B cell (primary cell): ENCODE measurements at regions not wholly inside any gene's neighbourhood (a gene's known extent, or its start where the extent isn't known, plus 50 kb on each side); places are given as distances from the start of the nearest gene placed in this dataset.
A peak's percentile ranks its signal among the peaks of the same experiment; 100 is the strongest.

Experiments
- ATAC-seq: fragments of 200-7000 bp; cut with Tn5 transposase; one replicate; pipeline ENCODE4 v1.10.0; 2021; ENCODE audit warnings: low read depth, mild to moderate bottlenecking, moderate number of reproducible peaks, moderate library complexity
- CTCF ChIA-PET: fragments of 350-600 bp; sonication (Branson Sonifier 250); formaldehyde crosslinking; loops from one replicate; lab custom pipeline; 2021; ENCODE audit warnings: antibody characterized with exemption, inconsistent platforms; lab: Charles Lee
- POLR2A ChIA-PET: fragments of 350-600 bp; sonication (Branson Sonifier 250); formaldehyde crosslinking; loops from one replicate; lab custom pipeline; 2021; ENCODE audit warnings: antibody characterized with exemption; lab: Charles Lee
- DNase-seq: peaks from one replicate; pipeline ENCODE4 v3.0.0; 2013
- H2AFZ ChIP-seq: 2 replicates; pipeline ENCODE4 v1.6.1; 2012; ENCODE audit warnings: mild to moderate bottlenecking, low read depth, low read length; ENCODE audit not compliant: insufficient read depth, poor library complexity, severe bottlenecking
- H3K27ac ChIP-seq, 2 donors: 1 replicate in 1 of 2; 2 replicates in 1 of 2; pipeline ENCODE4 v1.5.1; 2012 to 2013; ENCODE audit warnings: low read length in 2 of 2, mild to moderate bottlenecking in 2 of 2, moderate library complexity in 1 of 2
- H3K27me3 ChIP-seq, 4 experiments: fragments of 200-600 bp in 1 of 4; sonication (generic) in 1 of 4; replicated peaks in 1 of 4; 1 replicate in 2 of 4; 2 replicates in 2 of 4; pipeline versions ENCODE4 v1.6.1 to v1.7.0; 2013 to 2016; ENCODE audit warnings: low read length in 3 of 4, mild to moderate bottlenecking in 2 of 4, mixed read lengths in 1 of 4, moderate library complexity in 1 of 4; ENCODE audit not compliant: insufficient read depth in 4 of 4, control insufficient read depth in 3 of 4; ENCODE audit errors: control extremely low read depth in 1 of 4
- H3K36me3 ChIP-seq, 2 experiments: replicated peaks in 1 of 2; 1 replicate in 1 of 2; 2 replicates in 1 of 2; pipeline versions ENCODE4 v1.6.1 to v1.7.1; 2013; ENCODE audit warnings: low read length in 1 of 2; ENCODE audit not compliant: insufficient read depth in 2 of 2, control insufficient read depth in 1 of 2; ENCODE audit errors: control extremely low read depth in 1 of 2, extremely low read depth in 1 of 2
- H3K4me1 ChIP-seq, 2 donors: fragments of 200-600 bp in 1 of 2; sonication (generic) in 1 of 2; 1 replicate in 1 of 2; 2 replicates in 1 of 2; pipeline versions ENCODE4 v1.5.1 to v1.6.1; 2013 to 2017; ENCODE audit warnings: low read length in 2 of 2; ENCODE audit not compliant: control insufficient read depth in 2 of 2, insufficient read depth in 2 of 2
- H3K4me2 ChIP-seq: replicated peaks from 2 replicates; pipeline ENCODE3; 2012; ENCODE audit warnings: mild to moderate bottlenecking, low read depth, low read length; ENCODE audit not compliant: poor library complexity, severe bottlenecking
- H3K4me3 ChIP-seq, 5 experiments: fragments of 200-600 bp in 1 of 5; sonication (generic) in 1 of 5; 1 replicate in 3 of 5; 2 replicates in 2 of 5; pipeline versions ENCODE4 v1.5.1 to v1.7.0; 2011 to 2016; ENCODE audit warnings: low read length in 4 of 5, mild to moderate bottlenecking in 4 of 5, low read depth in 2 of 5, control low read depth in 1 of 5, moderate library complexity in 1 of 5; ENCODE audit not compliant: insufficient read depth in 1 of 5; ENCODE audit errors: control extremely low read depth in 1 of 5, extremely low read depth in 1 of 5
- H3K79me2 ChIP-seq: fragments of 200-600 bp; sonication (generic); one replicate; pipeline ENCODE4 v1.6.0; 2016; ENCODE audit warnings: low read length; ENCODE audit not compliant: control insufficient read depth, insufficient read depth
- H3K9ac ChIP-seq: fragments of 200-600 bp; sonication (generic); 2 replicates; pipeline ENCODE4 v1.6.1; 2017; ENCODE audit warnings: mild to moderate bottlenecking, low read length, moderate library complexity
- H3K9me3 ChIP-seq, 3 donors: one replicate each; pipeline versions ENCODE4 v1.6.1 to v1.7.1; 2013; ENCODE audit warnings: low read length in 2 of 3; ENCODE audit not compliant: control insufficient read depth in 2 of 3, insufficient read depth in 1 of 3; ENCODE audit errors: control extremely low read depth in 1 of 3
- H4K20me1 ChIP-seq: 2 replicates; pipeline ENCODE4 v1.6.0; 2012; ENCODE audit warnings: mild to moderate bottlenecking, low read length; ENCODE audit not compliant: insufficient read depth, control insufficient read depth, poor library complexity, severe bottlenecking
- H3K27ac Mint-ChIP-seq: one replicate; pipeline ENCODE4 v1.8.0; 2021; ENCODE audit warnings: mixed read lengths
- H3K27me3 Mint-ChIP-seq: one replicate; pipeline ENCODE4 v1.8.0; 2021; ENCODE audit warnings: mixed read lengths
- H3K4me1 Mint-ChIP-seq: one replicate; pipeline ENCODE4 v1.8.0; 2021; ENCODE audit warnings: mixed read lengths
- H3K4me3 Mint-ChIP-seq: one replicate; pipeline ENCODE4 v1.8.0; 2021; ENCODE audit warnings: mixed read lengths
- H3K9me3 Mint-ChIP-seq: one replicate; pipeline ENCODE4 v1.8.0; 2022; ENCODE audit warnings: mixed read lengths; ENCODE audit not compliant: insufficient read depth
- CTCF ChIP-seq: fragments of 200-600 bp; IDR thresholded peaks from one replicate; pipeline ENCODE4 v1.8.0; 2022; ENCODE audit warnings: antibody characterized with exemption, mild to moderate bottlenecking
- EZH2 ChIP-seq: IDR thresholded peaks from 2 replicates; pipeline ENCODE4 v1.6.1; 2012; ENCODE audit warnings: borderline replicate concordance, low read depth, mild to moderate bottlenecking, moderate library complexity, low read length; ENCODE audit not compliant: insufficient read depth, poor library complexity, severe bottlenecking
- WGBS: methylation state at CpG from one replicate; pipeline ENCODE4 v1.1.5; 2013; ENCODE audit warnings: missing lambda C conversion rate; ENCODE audit not compliant: insufficient coverage; 5-methylcytosine and 5-hydroxymethylcytosine counted together
- intact Hi-C: fragments of 100-400 bp; cut with micrococcal nuclease; formaldehyde crosslinking; loops from one replicate; pipeline ENCODE4 v1.10.0; 2022

DNA sequence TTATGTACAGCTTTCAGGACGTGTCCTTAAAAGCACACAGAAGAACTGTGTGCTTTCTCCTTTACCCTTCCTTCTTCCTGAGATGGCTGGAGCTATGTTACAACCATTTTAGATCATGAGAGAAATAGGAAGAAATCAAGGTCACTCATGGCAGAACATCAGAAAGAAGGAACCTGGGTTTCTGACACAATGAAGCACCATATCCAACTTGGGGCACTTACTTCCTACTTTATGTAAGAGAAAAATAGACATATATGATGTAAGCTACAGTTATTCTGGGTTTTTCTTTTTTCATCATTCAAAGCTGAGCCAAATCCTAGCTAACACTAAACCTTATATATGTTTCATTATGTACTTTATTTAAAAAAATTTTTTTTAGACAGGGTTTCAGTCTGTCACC, 79.5 kb downstream of the FAM161A start:
- Histone ChIP-seq H3K4me2 (no peak overlapping the region), H2AFZ (peak overlapping the region; percentile 31), H3K9me3 (peaks cover 0 to 5% (median 0%) of the 10 kb centered on the region in 3 donors), H3K4me3 (no peak overlapping the region), H3K27ac (peak overlapping the region in 1 of 2 donors; percentile 8), H3K27me3 (no peaks in the 10 kb centered on the region), H3K4me1 (peaks cover 18 to 21% of the 10 kb centered on the region in 2 donors), H3K36me3 (no peaks in the 10 kb centered on the region), H4K20me1 (no peaks in the 10 kb centered on the region), H3K79me2 (no peaks in the 10 kb centered on the region), H3K9ac (no peak overlapping the region)
- ChIA-PET POLR2A (no interaction called here), CTCF (no interaction called here)
- no peak for TF ChIP-seq CTCF
- TF ChIP-seq EZH2, result no peak
- intact Hi-C loops, result no loop called here
- Mint-ChIP-seq H3K4me3 (no peak overlapping the region), H3K9me3 (no peaks in the 10 kb centered on the region), H3K4me1 (peaks cover 21% of the 10 kb centered on the region), H3K27ac (peak overlapping the region; percentile 46), H3K27me3 (peaks cover 4% of the 10 kb centered on the region)
- peak; percentile 9 for ATAC-seq
- peak; percentile 28 for DNase-seq
- no CpG with 5 or more reads among the region's 1 CpG for WGBS

DNA sequence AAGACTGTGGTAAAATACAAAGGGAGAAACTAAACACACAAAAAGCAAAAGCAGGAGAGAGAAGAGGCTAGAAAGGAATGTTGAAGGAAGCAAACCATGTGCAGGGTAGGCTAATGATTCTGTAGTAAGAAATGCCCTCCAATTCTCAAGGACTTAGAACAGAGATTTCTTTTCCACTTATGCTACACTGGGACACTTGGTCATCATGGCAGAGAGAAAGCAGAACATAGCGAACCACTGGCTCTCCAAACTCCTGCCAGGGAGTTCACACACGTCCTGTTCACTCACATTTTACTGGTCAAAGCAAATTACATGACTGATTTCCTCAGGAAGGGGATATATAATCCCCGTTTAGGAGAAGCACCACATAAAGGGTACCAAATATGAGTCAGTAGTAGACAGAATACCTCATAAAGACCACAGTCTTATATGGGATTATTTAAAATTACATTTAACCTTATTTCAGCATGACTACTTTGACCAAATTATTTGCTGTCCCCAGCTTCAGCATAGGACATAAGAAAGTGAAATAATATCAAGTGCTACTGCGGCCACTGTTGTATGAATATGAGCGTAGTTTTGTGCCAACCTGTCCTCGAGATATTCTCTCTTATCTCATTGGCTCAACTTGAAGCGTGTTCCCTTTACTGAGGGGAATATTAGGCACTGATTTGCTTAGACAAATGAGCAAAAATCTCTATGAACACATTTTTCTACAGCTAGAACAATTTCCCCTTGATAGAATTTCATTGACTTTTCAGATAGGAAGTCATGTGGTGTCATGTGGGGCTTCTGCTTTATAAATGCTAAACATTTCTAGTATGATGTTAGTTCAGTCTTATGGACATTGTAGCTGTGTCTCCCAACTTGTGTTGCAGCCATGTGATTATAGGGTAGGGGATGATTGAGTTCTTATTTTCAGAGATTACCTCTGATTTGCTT, 81.7 kb downstream of the FAM161A start:
- WGBS, result 75% methylated on average over 2 of the region's 7 CpGs
- H4K20me1 ChIP-seq, result no peaks in the 10 kb centered on the region
- H3K27ac Mint-ChIP-seq, result peak overlapping the region; percentile 3
- H3K27me3 Mint-ChIP-seq, result peaks cover 4% of the 10 kb centered on the region
- ATAC-seq (no peak), DNase-seq (no peak)
- POLR2A ChIA-PET, result no interaction called here
- CTCF ChIA-PET, result interaction anchor here (1.2 kb wide), 1 partner anchor 8 kb away, joined by 3 read pairs; no protein-coding TSS in a partner anchor
- H3K27ac ChIP-seq, result no peak overlapping the region
- no peaks in the 10 kb centered on the region for H3K36me3 ChIP-seq
- no peak overlapping the region for H3K4me3 Mint-ChIP-seq
- peaks cover 21% of the 10 kb centered on the region for H3K4me1 Mint-ChIP-seq
- H3K4me3 ChIP-seq, result no peak overlapping the region
- peaks cover 18 to 21% of the 10 kb centered on the region in 2 donors for H3K4me1 ChIP-seq
- H3K79me2 ChIP-seq, result no peaks in the 10 kb centered on the region
- H3K27me3 ChIP-seq, result no peaks in the 10 kb centered on the region
- H2AFZ ChIP-seq, result peak overlapping the region; percentile 31
- H3K9ac ChIP-seq, result no peak overlapping the region
- H3K4me2 ChIP-seq, result no peak overlapping the region
- TF ChIP-seq CTCF, result no peak
- TF ChIP-seq EZH2, result no peak
- intact Hi-C loops, result no loop called here
- H3K9me3 ChIP-seq, result no peaks in the 10 kb centered on the region
- no peaks in the 10 kb centered on the region for H3K9me3 Mint-ChIP-seq
